ENCODE measurements at regions not wholly inside any gene's neighbourhood (a gene's known extent, or its start where the extent isn't known, plus 50 kb on each side); places are given as distances from the start of the nearest gene placed in this dataset.

DNA sequence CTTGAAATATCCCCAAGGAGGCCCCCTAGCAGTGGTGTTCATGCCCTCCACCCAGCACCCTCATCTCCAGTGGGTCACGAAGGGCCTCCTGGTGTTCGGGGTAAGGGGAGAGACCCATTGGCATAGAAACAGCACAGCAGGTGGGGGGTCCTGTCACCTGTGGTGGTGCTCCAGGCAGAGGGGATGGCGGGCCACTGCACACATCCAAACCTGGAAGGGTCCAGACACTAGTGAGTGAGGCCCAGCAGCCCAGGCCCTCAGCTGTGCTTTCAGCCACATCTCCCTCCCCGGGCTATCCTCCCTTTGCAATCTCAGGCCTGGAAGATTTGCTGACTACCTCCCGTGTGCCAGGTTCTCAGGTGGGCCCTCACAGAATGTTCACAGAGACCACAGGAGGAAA lies 59.4 kb upstream of the LYVE1 start:
- TF ChIP-seq EGR1 (IDR thresholded peaks at IDR 0.05; ENCODE audit: borderline replicate concordance in 1 of 2, low read depth in 2 of 2, low read length in 2 of 2) (no peak), ZSCAN29 (IDR thresholded peaks at IDR 0.05) (no peak), MYC (IDR thresholded peaks at IDR 0.05; ENCODE audit: insufficient read depth, insufficient read length, insufficient replicate concordance, low read length, severe bottlenecking) (no peak), CHD2 (IDR thresholded peaks at IDR 0.05; ENCODE audit: borderline replicate concordance, low read depth, low read length) (no peak), HDAC2 (IDR thresholded peaks at IDR 0.05) (no peak), POLR2A (IDR thresholded peaks at IDR 0.05; ENCODE audit: low read depth, low read length) (no peak), IKZF2 (IDR thresholded peaks at IDR 0.05) (no peak), CEBPB (IDR thresholded peaks at IDR 0.05; ENCODE audit: borderline replicate concordance in 1 of 2, low read depth in 2 of 2, low read length in 2 of 2) (no peak), ZBTB40 (IDR thresholded peaks at IDR 0.05; ENCODE audit: borderline replicate concordance) (no peak)

All from GM12878 (cell line).